ENCODE measurements at regions not wholly inside any gene's neighbourhood (a gene's known extent, or its start where the extent isn't known, plus 50 kb on each side); places are given as distances from the start of the nearest gene placed in this dataset.

DNA sequence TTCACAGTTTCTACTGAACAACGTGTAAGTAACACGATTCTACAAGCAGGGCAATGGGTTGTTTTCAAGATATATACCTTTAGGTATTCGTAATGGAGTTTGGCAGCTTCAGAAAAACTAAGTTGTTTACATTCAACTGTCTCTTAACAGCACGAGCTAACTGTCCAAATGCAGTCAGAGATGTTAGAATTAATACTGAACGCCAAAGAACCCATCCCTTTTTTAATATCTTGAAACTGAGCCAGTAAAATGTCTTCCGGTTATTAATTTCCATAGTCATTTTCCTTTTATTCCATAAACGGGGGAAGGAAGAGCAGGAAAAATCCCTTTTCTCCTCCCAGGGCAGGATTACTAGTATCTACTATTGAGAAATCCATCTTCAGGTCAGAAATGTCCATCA lies 129.0 kb upstream of the THBS1 start:
- TF ChIP-seq, protein P1, sequence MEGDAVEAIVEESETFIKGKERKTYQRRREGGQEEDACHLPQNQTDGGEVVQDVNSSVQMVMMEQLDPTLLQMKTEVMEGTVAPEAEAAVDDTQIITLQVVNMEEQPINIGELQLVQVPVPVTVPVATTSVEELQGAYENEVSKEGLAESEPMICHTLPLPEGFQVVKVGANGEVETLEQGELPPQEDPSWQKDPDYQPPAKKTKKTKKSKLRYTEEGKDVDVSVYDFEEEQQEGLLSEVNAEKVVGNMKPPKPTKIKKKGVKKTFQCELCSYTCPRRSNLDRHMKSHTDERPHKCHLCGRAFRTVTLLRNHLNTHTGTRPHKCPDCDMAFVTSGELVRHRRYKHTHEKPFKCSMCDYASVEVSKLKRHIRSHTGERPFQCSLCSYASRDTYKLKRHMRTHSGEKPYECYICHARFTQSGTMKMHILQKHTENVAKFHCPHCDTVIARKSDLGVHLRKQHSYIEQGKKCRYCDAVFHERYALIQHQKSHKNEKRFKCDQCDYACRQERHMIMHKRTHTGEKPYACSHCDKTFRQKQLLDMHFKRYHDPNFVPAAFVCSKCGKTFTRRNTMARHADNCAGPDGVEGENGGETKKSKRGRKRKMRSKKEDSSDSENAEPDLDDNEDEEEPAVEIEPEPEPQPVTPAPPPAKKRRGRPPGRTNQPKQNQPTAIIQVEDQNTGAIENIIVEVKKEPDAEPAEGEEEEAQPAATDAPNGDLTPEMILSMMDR (conservative IDR thresholded peaks at IDR 0.05; ENCODE audit: low read length) = no peak
- TF ChIP-seq EZH2phosphoT487 (IDR thresholded peaks at IDR 0.05; ENCODE audit: borderline replicate concordance, low read depth, low read length) = no peak

All from OCI-LY7 (cell line).